BLaER1 treated with 17β-estradiol and CSF1 and Interleukin-3, amounts not matched to agents 10 nM and 100 nM (cell line): ENCODE measurements at regions not wholly inside any gene's neighbourhood (a gene's known extent, or its start where the extent isn't known, plus 50 kb on each side); places are given as distances from the start of the nearest gene placed in this dataset.

Experiments
- H3K27ac ChIP-seq, 11 experiments: shearing (Covaris generic); formaldehyde crosslinking; 2 replicates each; pipeline ENCODE4 v1.8.1; 2022
- H3K27me3 ChIP-seq, 11 experiments: shearing (Covaris generic); formaldehyde crosslinking; 2 replicates each; pipeline ENCODE4 v1.8.1; 2022
- H3K36me3 ChIP-seq, 11 experiments: shearing (Covaris generic); formaldehyde crosslinking; 2 replicates each; pipeline ENCODE4 v1.8.1; 2022
- H3K4me1 ChIP-seq, 10 experiments: shearing (Covaris generic); formaldehyde crosslinking; 2 replicates each; pipeline ENCODE4 v1.8.1; 2022
- H3K4me2 ChIP-seq, 11 experiments: shearing (Covaris generic); formaldehyde crosslinking; 2 replicates each; pipeline ENCODE4 v1.8.1; 2022
- H3K4me3 ChIP-seq, 10 experiments: shearing (Covaris generic); formaldehyde crosslinking; 2 replicates each; pipeline ENCODE4 v1.8.1; 2022
- H3K9ac ChIP-seq, 11 experiments: shearing (Covaris generic); formaldehyde crosslinking; 2 replicates each; pipeline ENCODE4 v1.8.1; 2022
- H3K9me3 ChIP-seq, 11 experiments: shearing (Covaris generic); formaldehyde crosslinking; replicated peaks in 1 of 11; 2 replicates each; pipeline ENCODE4 v1.8.1; 2022
- H4K20me1 ChIP-seq, 11 experiments: shearing (Covaris generic); formaldehyde crosslinking; 2 replicates each; pipeline ENCODE4 v1.8.1; 2022
- Cebpa-rat ChIP-seq, 11 experiments: shearing (Covaris generic); IDR thresholded peaks; 2 replicates each; pipeline ENCODE4 v1.8.1; 2022

- H3K4me3 ChIP-seq: no peak overlapping the region
- no peaks in the 10 kb centered on the region for H4K20me1 ChIP-seq
- no peak overlapping the region for H3K27ac ChIP-seq
- no peak overlapping the region for H3K9ac ChIP-seq
- no peak overlapping the region for H3K4me2 ChIP-seq
- H3K36me3 ChIP-seq: no peaks in the 10 kb centered on the region
- TF ChIP-seq Cebpa-rat (IDR thresholded peaks at IDR 0.05): no peak
- H3K9me3 ChIP-seq: peaks cover 0 to 7% (median 0%) of the 10 kb centered on the region in 11 experiments; a peak in 1 of 22 replicates
- H3K27me3 ChIP-seq: no peaks in the 10 kb centered on the region
- no peaks in the 10 kb centered on the region for H3K4me1 ChIP-seq
Observed at GRCh38 chr2:234768608-234769196, 183.1 kb upstream of the SH3BP4 start.

- Histone ChIP-seq H3K9me3 (peaks cover 0 to 12% (median 0%) of the 10 kb centered on the region in 11 experiments; a peak in 4 of 22 replicates), H3K4me3 (no peak overlapping the region), H3K4me2 (no peak overlapping the region), H3K36me3 (no peaks in the 10 kb centered on the region), H4K20me1 (no peaks in the 10 kb centered on the region), H3K9ac (no peak overlapping the region), H3K27me3 (no peaks in the 10 kb centered on the region), H3K4me1 (peaks cover 0 to 5% (median 0%) of the 10 kb centered on the region in 10 experiments; a peak in 1 of 20 replicates), H3K27ac (no peak overlapping the region)
- TF ChIP-seq Cebpa-rat (IDR thresholded peaks at IDR 0.05): no peak
Observed at GRCh38 chr2:234765279-234765678, 186.5 kb upstream of the SH3BP4 start.

- H3K36me3 ChIP-seq: no peaks in the 10 kb centered on the region
- H3K9ac ChIP-seq: no peak overlapping the region
- no peaks in the 10 kb centered on the region for H4K20me1 ChIP-seq
- no peaks in the 10 kb centered on the region for H3K27me3 ChIP-seq
- no peak overlapping the region for H3K27ac ChIP-seq
- H3K4me2 ChIP-seq: no peak overlapping the region
- no peak overlapping the region for H3K4me3 ChIP-seq
- TF ChIP-seq Cebpa-rat (IDR thresholded peaks at IDR 0.05): no peak
- peaks cover 0 to 12% (median 0%) of the 10 kb centered on the region in 11 experiments; a peak in 4 of 22 replicates for H3K9me3 ChIP-seq
- H3K4me1 ChIP-seq: peaks cover 0 to 5% (median 0%) of the 10 kb centered on the region in 10 experiments; a peak in 1 of 20 replicates
Observed at GRCh38 chr2:234764372-234764771, 187.4 kb upstream of the SH3BP4 start.

GRCh38 chr2:234763002-234763873, 188.6 kb upstream of the SH3BP4 start:
- H3K4me2 ChIP-seq: no peak overlapping the region; a peak in 2 of 22 replicates
- no peak overlapping the region for H3K9ac ChIP-seq
- TF ChIP-seq Cebpa-rat (IDR thresholded peaks at IDR 0.05): no peak
- H4K20me1 ChIP-seq: no peaks in the 10 kb centered on the region
- H3K27ac ChIP-seq: no peak overlapping the region
- no peak overlapping the region for H3K4me3 ChIP-seq
- H3K27me3 ChIP-seq: no peaks in the 10 kb centered on the region
- H3K36me3 ChIP-seq: no peaks in the 10 kb centered on the region
- H3K4me1 ChIP-seq: peaks cover 0 to 5% (median 0%) of the 10 kb centered on the region in 10 experiments; a peak in 1 of 20 replicates
- peaks cover 0 to 12% (median 0%) of the 10 kb centered on the region in 11 experiments; a peak in 4 of 22 replicates for H3K9me3 ChIP-seq

- H3K9me3 ChIP-seq: peaks cover 0 to 7% (median 0%) of the 10 kb centered on the region in 11 experiments; a peak in 4 of 22 replicates
- no peak overlapping the region for H3K9ac ChIP-seq
- no peak overlapping the region for H3K4me3 ChIP-seq
- no peak for TF ChIP-seq Cebpa-rat (IDR thresholded peaks at IDR 0.05)
- H3K27me3 ChIP-seq: no peaks in the 10 kb centered on the region
- H3K4me2 ChIP-seq: no peak overlapping the region
- H4K20me1 ChIP-seq: no peaks in the 10 kb centered on the region
- H3K27ac ChIP-seq: no peak overlapping the region
- H3K36me3 ChIP-seq: no peaks in the 10 kb centered on the region
- peaks cover 0 to 5% (median 0%) of the 10 kb centered on the region in 10 experiments; a peak in 1 of 20 replicates for H3K4me1 ChIP-seq
Observed at GRCh38 chr2:234761910-234762309, 189.9 kb upstream of the SH3BP4 start.

GRCh38 chr2:234754126-234754525, 197.7 kb upstream of the SH3BP4 start:
- no peak overlapping the region for H3K4me2 ChIP-seq
- no peak for TF ChIP-seq Cebpa-rat (IDR thresholded peaks at IDR 0.05)

GRCh38 chr2:234753701-234754100, 198.1 kb upstream of the SH3BP4 start:
- no peak overlapping the region for H3K9ac ChIP-seq
- no peaks in the 10 kb centered on the region for H3K27me3 ChIP-seq
- H3K4me2 ChIP-seq: no peak overlapping the region
- H3K4me1 ChIP-seq: no peaks in the 10 kb centered on the region
- H3K36me3 ChIP-seq: no peaks in the 10 kb centered on the region
- H4K20me1 ChIP-seq: no peaks in the 10 kb centered on the region
- peaks cover 0 to 7% (median 0%) of the 10 kb centered on the region in 11 experiments; a peak in 4 of 22 replicates for H3K9me3 ChIP-seq
- H3K4me3 ChIP-seq: no peak overlapping the region
- TF ChIP-seq Cebpa-rat (IDR thresholded peaks at IDR 0.05): no peak
- H3K27ac ChIP-seq: no peak overlapping the region

More at GRCh38 chr2:234754126-234754525, 197.7 kb upstream of the SH3BP4 start:
- no peaks in the 10 kb centered on the region for H3K27me3 ChIP-seq
- no peak overlapping the region for H3K9ac ChIP-seq
- no peaks in the 10 kb centered on the region for H3K4me1 ChIP-seq
- no peaks in the 10 kb centered on the region for H4K20me1 ChIP-seq
- no peak overlapping the region for H3K4me3 ChIP-seq
- no peak overlapping the region for H3K27ac ChIP-seq
- H3K36me3 ChIP-seq: no peaks in the 10 kb centered on the region
- peaks cover 0 to 7% (median 0%) of the 10 kb centered on the region in 11 experiments; a peak in 4 of 22 replicates for H3K9me3 ChIP-seq

GRCh38 chr2:234752966-234753365, 198.9 kb upstream of the SH3BP4 start:
- H3K36me3 ChIP-seq: no peaks in the 10 kb centered on the region
- no peak overlapping the region for H3K9ac ChIP-seq
- no peak overlapping the region for H3K27ac ChIP-seq
- H3K9me3 ChIP-seq: peaks cover 0 to 12% (median 3%) of the 10 kb centered on the region in 11 experiments; a peak in 9 of 22 replicates
- H4K20me1 ChIP-seq: no peaks in the 10 kb centered on the region
- H3K4me3 ChIP-seq: no peak overlapping the region
- H3K27me3 ChIP-seq: no peaks in the 10 kb centered on the region
- no peak for TF ChIP-seq Cebpa-rat (IDR thresholded peaks at IDR 0.05)
- H3K4me1 ChIP-seq: no peaks in the 10 kb centered on the region
- no peak overlapping the region for H3K4me2 ChIP-seq

GRCh38 chr2:234751275-234751973, 200.4 kb upstream of the SH3BP4 start:
- Histone ChIP-seq H3K9me3 (peaks cover 0 to 15% (median 8%) of the 10 kb centered on the region in 11 experiments; a peak in 10 of 22 replicates), H4K20me1 (no peaks in the 10 kb centered on the region), H3K9ac (no peak overlapping the region), H3K27me3 (no peaks in the 10 kb centered on the region), H3K4me1 (no peaks in the 10 kb centered on the region), H3K4me2 (no peak overlapping the region), H3K27ac (no peak overlapping the region), H3K36me3 (no peaks in the 10 kb centered on the region), H3K4me3 (no peak overlapping the region)
- no peak for TF ChIP-seq Cebpa-rat (IDR thresholded peaks at IDR 0.05)
